ENCODE measurements at regions not wholly inside any gene's neighbourhood (a gene's known extent, or its start where the extent isn't known, plus 50 kb on each side); places are given as distances from the start of the nearest gene placed in this dataset.
"Not testable (repeated sequence)": the region's sequence is repeated elsewhere in the genome, so short reads cannot be mapped to it uniquely, and the experiment has no call there.

GRCh38 chr13:87147076-87147475, 524.1 kb upstream of the SLITRK5 start:
- H3K9me3 ChIP-seq (ENCODE audit: control insufficient read depth, low read length): no peaks in the 10 kb centered on the region
- ATAC-seq (ENCODE audit: low FRiP score) (no peak), DNase-seq (no peak)
- no peak overlapping the region for H3K27ac ChIP-seq (ENCODE audit: low read depth in 1 of 2, low read length in 2 of 2)
- no peaks in the 10 kb centered on the region for H3K36me3 ChIP-seq (ENCODE audit: control insufficient read depth in 1 of 2, insufficient read depth in 2 of 2, low read length in 1 of 2)
- no peaks in the 10 kb centered on the region for H3K27me3 ChIP-seq (ENCODE audit: control insufficient read depth in 1 of 2, insufficient read depth in 2 of 2, low read length in 1 of 2)
- H3K4me3 ChIP-seq (ENCODE audit: low read length in 2 of 2): no peak overlapping the region
- no peaks in the 10 kb centered on the region for H3K4me1 ChIP-seq (ENCODE audit: control insufficient read depth in 1 of 2, insufficient read depth in 2 of 2, low read length in 2 of 2)
- intact Hi-C loops (cut with DNase I): no loop called here

DNA sequence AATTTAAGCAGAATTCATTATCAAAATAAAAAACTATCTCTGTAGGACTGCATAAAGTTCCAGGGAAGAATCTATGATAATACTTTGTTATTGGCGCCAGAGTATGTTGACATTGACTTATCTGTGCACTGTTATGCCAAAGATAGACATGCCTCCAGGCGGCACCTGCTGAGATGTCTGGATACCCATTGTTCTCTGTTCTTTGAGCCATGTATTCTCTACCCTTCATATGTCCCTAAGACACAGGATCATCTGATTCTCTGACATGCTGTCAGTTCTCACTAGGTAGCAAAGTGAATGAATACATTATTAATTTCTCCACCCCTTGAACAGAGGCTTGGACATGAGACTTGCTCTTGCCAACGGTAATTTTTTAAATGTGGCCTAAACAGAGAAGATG, 517.8 kb upstream of the SLITRK5 start:
- H3K27me3 ChIP-seq (ENCODE audit: control insufficient read depth in 1 of 2, insufficient read depth in 2 of 2, low read length in 1 of 2): no peaks in the 10 kb centered on the region
- intact Hi-C loops (cut with DNase I): no loop called here
- no peak overlapping the region for H3K4me3 ChIP-seq (ENCODE audit: low read length in 2 of 2)
- H3K27ac ChIP-seq (ENCODE audit: low read depth in 1 of 2, low read length in 2 of 2): no peak overlapping the region
- H3K4me1 ChIP-seq (ENCODE audit: control insufficient read depth in 1 of 2, insufficient read depth in 2 of 2, low read length in 2 of 2): no peaks in the 10 kb centered on the region
- no peaks in the 10 kb centered on the region for H3K36me3 ChIP-seq (ENCODE audit: control insufficient read depth in 1 of 2, insufficient read depth in 2 of 2, low read length in 1 of 2)
- 79 to 86% methylated on average over 3 of the region's 3 CpGs for WGBS, 2 donors
- DNase-seq (no peak), ATAC-seq (ENCODE audit: low FRiP score) (no peak)
- peaks cover 2% of the 10 kb centered on the region for H3K9me3 ChIP-seq (ENCODE audit: control insufficient read depth, low read length)

GRCh38 chr13:87166348-87166747, 504.8 kb upstream of the SLITRK5 start:
- 76 to 81% methylated on average over 3 of the region's 3 CpGs for WGBS, 2 donors
- ATAC-seq (ENCODE audit: low FRiP score) (no peak), DNase-seq (no peak)
- H3K9me3 ChIP-seq (ENCODE audit: control insufficient read depth, low read length): peaks cover 2% of the 10 kb centered on the region
- intact Hi-C loops (cut with DNase I): no loop called here
- no peaks in the 10 kb centered on the region for H3K4me1 ChIP-seq (ENCODE audit: control insufficient read depth in 1 of 2, insufficient read depth in 2 of 2, low read length in 2 of 2)
- H3K27me3 ChIP-seq (ENCODE audit: control insufficient read depth in 1 of 2, insufficient read depth in 2 of 2, low read length in 1 of 2): no peaks in the 10 kb centered on the region
- H3K36me3 ChIP-seq (ENCODE audit: control insufficient read depth in 1 of 2, insufficient read depth in 2 of 2, low read length in 1 of 2): no peaks in the 10 kb centered on the region
- no peak overlapping the region for H3K27ac ChIP-seq (ENCODE audit: low read depth in 1 of 2, low read length in 2 of 2)
- no peak overlapping the region for H3K4me3 ChIP-seq (ENCODE audit: low read length in 2 of 2)

DNA sequence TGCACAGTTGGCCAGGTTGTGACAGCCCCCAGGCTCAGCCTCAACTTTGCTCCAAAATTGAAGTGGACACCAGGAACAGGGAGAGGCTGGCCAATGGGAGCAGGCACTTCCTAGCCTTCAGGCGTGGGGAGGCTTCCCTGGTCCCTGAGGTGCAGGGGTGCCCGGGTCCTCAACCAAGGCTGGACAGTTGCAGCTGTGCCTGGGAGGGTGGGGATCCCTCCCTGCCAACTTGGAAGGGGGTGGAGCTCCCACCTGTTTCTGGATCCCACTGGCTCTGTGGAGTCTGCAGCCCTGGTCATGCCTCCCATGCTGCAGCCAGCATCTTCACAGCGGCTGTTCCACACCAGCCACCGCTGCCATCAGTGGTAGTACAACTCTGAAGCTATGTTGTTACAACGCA, 502.8 kb upstream of the SLITRK5 start:
- H3K4me1 ChIP-seq (ENCODE audit: control insufficient read depth in 1 of 2, insufficient read depth in 2 of 2, low read length in 2 of 2): no peaks in the 10 kb centered on the region
- peak; percentile 16 for ATAC-seq (ENCODE audit: low FRiP score)
- intact Hi-C loops (cut with DNase I): no loop called here

GRCh38 chr13:87169337-87169736, 501.8 kb upstream of the SLITRK5 start:
- Histone ChIP-seq H3K4me3 (ENCODE audit: low read length in 2 of 2) (no peak overlapping the region), H3K36me3 (ENCODE audit: control insufficient read depth in 1 of 2, insufficient read depth in 2 of 2, low read length in 1 of 2) (no peaks in the 10 kb centered on the region), H3K27ac (ENCODE audit: low read depth in 1 of 2, low read length in 2 of 2) (no peak overlapping the region), H3K4me1 (ENCODE audit: control insufficient read depth in 1 of 2, insufficient read depth in 2 of 2, low read length in 2 of 2) (no peaks in the 10 kb centered on the region), H3K9me3 (ENCODE audit: control insufficient read depth, low read length) (peaks cover 2% of the 10 kb centered on the region), H3K27me3 (ENCODE audit: control insufficient read depth in 1 of 2, insufficient read depth in 2 of 2, low read length in 1 of 2) (no peaks in the 10 kb centered on the region)
- intact Hi-C loops (cut with DNase I): no loop called here
- 89 to 91% methylated on average over 2 of the region's 2 CpGs for WGBS, 2 donors
- ATAC-seq (ENCODE audit: low FRiP score) (no peak), DNase-seq (no peak)

More for the DNA sequence above, 502.8 kb upstream of the SLITRK5 start:
- H3K9me3 ChIP-seq (ENCODE audit: control insufficient read depth, low read length): peaks cover 2% of the 10 kb centered on the region
- no peak overlapping the region for H3K4me3 ChIP-seq (ENCODE audit: low read length in 2 of 2)
- no peak for DNase-seq
- H3K36me3 ChIP-seq (ENCODE audit: control insufficient read depth in 1 of 2, insufficient read depth in 2 of 2, low read length in 1 of 2): no peaks in the 10 kb centered on the region
- 91 to 95% methylated on average over 5 of the region's 5 CpGs for WGBS, 2 donors
- no peak overlapping the region for H3K27ac ChIP-seq (ENCODE audit: low read depth in 1 of 2, low read length in 2 of 2)
- H3K27me3 ChIP-seq (ENCODE audit: control insufficient read depth in 1 of 2, insufficient read depth in 2 of 2, low read length in 1 of 2): no peaks in the 10 kb centered on the region

DNA sequence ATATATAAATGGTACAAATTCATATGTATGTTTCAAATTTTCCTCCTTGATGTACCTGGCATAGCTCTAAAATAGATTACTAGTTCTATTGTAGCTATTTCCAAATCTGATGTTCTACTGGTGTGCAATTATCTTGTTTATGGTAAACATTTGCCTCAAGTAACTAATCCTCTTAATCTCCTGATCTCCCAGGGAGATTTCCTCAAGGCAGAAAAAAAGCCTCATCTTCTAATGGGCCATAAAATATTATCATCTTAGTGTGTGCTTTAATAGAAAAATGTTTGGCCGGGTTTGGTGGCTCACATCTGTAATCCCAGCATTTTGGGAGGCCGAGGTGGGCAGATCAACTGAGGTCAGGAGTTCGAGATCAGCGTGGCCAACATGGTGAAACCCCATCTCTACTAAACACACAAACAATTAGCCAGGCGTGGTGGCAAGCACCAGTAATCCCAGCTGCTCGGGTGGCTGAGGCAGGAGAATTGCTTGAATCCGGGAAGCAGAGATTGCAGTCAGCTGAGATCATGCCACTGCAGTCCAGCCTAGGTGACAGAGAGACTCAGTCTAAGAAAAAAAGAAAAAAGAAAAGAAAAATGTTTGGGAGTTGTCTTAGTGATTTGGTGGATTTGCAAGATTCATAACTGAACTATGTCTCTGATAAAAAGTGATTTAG, 498.9 kb upstream of the SLITRK5 start:
- Histone ChIP-seq H3K4me1 (ENCODE audit: control insufficient read depth in 1 of 2, insufficient read depth in 2 of 2, low read length in 2 of 2) (no peaks in the 10 kb centered on the region), H3K4me3 (ENCODE audit: low read length in 2 of 2) (no peak overlapping the region), H3K9me3 (ENCODE audit: control insufficient read depth, low read length) (no peaks in the 10 kb centered on the region), H3K27me3 (ENCODE audit: control insufficient read depth in 1 of 2, insufficient read depth in 2 of 2, low read length in 1 of 2) (no peaks in the 10 kb centered on the region), H3K36me3 (ENCODE audit: control insufficient read depth in 1 of 2, insufficient read depth in 2 of 2, low read length in 1 of 2) (no peaks in the 10 kb centered on the region), H3K27ac (ENCODE audit: low read depth in 1 of 2, low read length in 2 of 2) (no peak overlapping the region)
- 41 to 54% methylated on average over 7 of the region's 7 CpGs for whole genome bisulfite sequencing, 2 donors
- DNase-seq: no peak
- intact Hi-C loops (cut with DNase I): no loop called here
- ATAC-seq (ENCODE audit: low FRiP score): no peak

DNA sequence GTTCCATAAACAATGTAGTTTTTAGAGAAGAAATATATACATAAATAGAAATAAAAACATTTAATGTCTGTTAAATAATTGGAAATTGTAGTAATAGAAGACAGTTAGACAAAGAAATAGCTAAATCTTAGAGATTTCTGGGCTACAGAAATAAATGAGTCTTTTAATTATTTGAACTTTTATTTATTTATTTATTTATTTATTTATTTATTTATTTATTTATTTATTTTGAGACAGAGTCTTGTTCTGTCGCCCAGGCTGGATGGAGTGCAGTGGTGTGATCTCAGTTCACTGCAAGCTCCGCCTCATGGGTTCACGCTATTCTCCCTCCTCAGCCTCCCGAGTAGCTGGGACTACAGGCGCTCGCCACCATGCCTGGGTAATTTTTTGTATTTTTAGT, 486.0 kb upstream of the SLITRK5 start:
- H3K27ac ChIP-seq (ENCODE audit: low read depth in 1 of 2, low read length in 2 of 2); ATAC-seq (ENCODE audit: low FRiP score); H3K4me3 ChIP-seq (ENCODE audit: low read length in 2 of 2); intact Hi-C loops (cut with DNase I); H3K4me1 ChIP-seq (ENCODE audit: control insufficient read depth in 1 of 2, insufficient read depth in 2 of 2, low read length in 2 of 2); DNase-seq; H3K27me3 ChIP-seq (ENCODE audit: control insufficient read depth in 1 of 2, insufficient read depth in 2 of 2, low read length in 1 of 2); H3K36me3 ChIP-seq (ENCODE audit: control insufficient read depth in 1 of 2, insufficient read depth in 2 of 2, low read length in 1 of 2); H3K9me3 ChIP-seq (ENCODE audit: control insufficient read depth, low read length): not testable (repeated sequence)
- 92 to 93% methylated on average over 6 of the region's 6 CpGs for WGBS, 2 donors

GRCh38 chr13:87186647-87187046, 484.5 kb upstream of the SLITRK5 start:
- intact Hi-C loops (cut with DNase I); H3K27me3 ChIP-seq (ENCODE audit: control insufficient read depth in 1 of 2, insufficient read depth in 2 of 2, low read length in 1 of 2); ATAC-seq (ENCODE audit: low FRiP score); H3K4me3 ChIP-seq (ENCODE audit: low read length in 2 of 2); DNase-seq; H3K36me3 ChIP-seq (ENCODE audit: control insufficient read depth in 1 of 2, insufficient read depth in 2 of 2, low read length in 1 of 2); H3K27ac ChIP-seq (ENCODE audit: low read depth in 1 of 2, low read length in 2 of 2); H3K9me3 ChIP-seq (ENCODE audit: control insufficient read depth, low read length); H3K4me1 ChIP-seq (ENCODE audit: control insufficient read depth in 1 of 2, insufficient read depth in 2 of 2, low read length in 2 of 2): not testable (repeated sequence)
- 85 to 87% methylated on average over 4 of the region's 4 CpGs for WGBS, 2 donors

DNA sequence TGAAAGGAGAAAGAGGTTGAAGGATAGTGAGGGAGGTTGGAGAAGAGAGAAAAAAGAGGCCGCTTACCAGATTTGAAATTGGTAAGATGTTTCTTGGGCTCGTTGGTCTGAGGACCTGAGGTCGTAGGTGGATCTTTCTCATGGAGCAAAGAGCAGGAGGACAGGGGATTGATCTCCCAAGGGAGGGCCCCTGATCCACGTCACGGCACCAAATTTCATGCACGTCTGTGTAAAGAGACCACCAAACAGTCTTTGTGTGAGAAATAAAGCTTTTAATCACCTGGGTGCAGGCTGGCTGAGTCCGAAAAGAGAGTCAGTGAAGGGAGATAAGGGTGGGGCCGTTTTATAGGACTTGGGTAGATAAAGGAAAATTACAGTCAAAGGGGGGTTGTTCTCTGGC, 479.7 kb upstream of the SLITRK5 start:
- intact Hi-C loops (cut with DNase I): not testable (repeated sequence)
- WGBS, 2 donors: 74 to 79% methylated on average over 8 of the region's 8 CpGs

More for the DNA sequence above, 479.7 kb upstream of the SLITRK5 start:
- H3K36me3 ChIP-seq (ENCODE audit: control insufficient read depth in 1 of 2, insufficient read depth in 2 of 2, low read length in 1 of 2); H3K27me3 ChIP-seq (ENCODE audit: control insufficient read depth in 1 of 2, insufficient read depth in 2 of 2, low read length in 1 of 2); DNase-seq; H3K4me3 ChIP-seq (ENCODE audit: low read length in 2 of 2); H3K9me3 ChIP-seq (ENCODE audit: control insufficient read depth, low read length); H3K27ac ChIP-seq (ENCODE audit: low read depth in 1 of 2, low read length in 2 of 2); H3K4me1 ChIP-seq (ENCODE audit: control insufficient read depth in 1 of 2, insufficient read depth in 2 of 2, low read length in 2 of 2); ATAC-seq (ENCODE audit: low FRiP score): not testable (repeated sequence)
